SK-N-SH treated with all-trans-retinoic acid at 6 μM for 48 hours (cell line): ENCODE measurements at regions not wholly inside any gene's neighbourhood (a gene's known extent, or its start where the extent isn't known, plus 50 kb on each side); places are given as distances from the start of the nearest gene placed in this dataset.

Experiments
- ATAC-seq: fragments of 200-7000 bp; cut with Tn5 transposase; 3 replicates; pipeline ENCODE4 v1.9.1; 2020; ENCODE audit warnings: mild to moderate bottlenecking, moderate library complexity
- ARNTL ChIP-seq: fragments of 450-650 bp; formaldehyde crosslinking; IDR thresholded peaks from 2 replicates; pipeline ENCODE4 v1.5.0; 2020; ENCODE audit warnings: low read depth, mild to moderate bottlenecking, moderate library complexity, borderline replicate concordance
- BACH2 ChIP-seq: fragments of 250-450 bp; sonication (Bioruptor Pico); IDR thresholded peaks from 2 replicates; pipeline ENCODE4 v1.9.0; 2021; ENCODE audit warnings: mild to moderate bottlenecking, borderline replicate concordance
- CSDC2 ChIP-seq: fragments of 250-450 bp; sonication (Bioruptor Pico); IDR thresholded peaks from 2 replicates; pipeline ENCODE4 v1.5.0; 2020; ENCODE audit warnings: mild to moderate bottlenecking, moderate library complexity
- ESRRG ChIP-seq: fragments of 250-450 bp; sonication (Bioruptor Pico); IDR thresholded peaks from 2 replicates; pipeline ENCODE4 v1.6.1; 2021; ENCODE audit warnings: mild to moderate bottlenecking
- GLIS3 ChIP-seq: fragments of 250-450 bp; sonication (Bioruptor Pico); IDR thresholded peaks from 2 replicates; pipeline ENCODE4 v1.5.0; 2020; ENCODE audit warnings: mild to moderate bottlenecking, moderate library complexity
- ISL1 ChIP-seq: fragments of 250-450 bp; sonication (Bioruptor Pico); IDR thresholded peaks from 2 replicates; pipeline ENCODE4 v2.1.2; 2022; ENCODE audit warnings: mild to moderate bottlenecking, moderate library complexity
- OSR1 ChIP-seq: fragments of 250-450 bp; sonication (Bioruptor Pico); IDR thresholded peaks from 2 replicates; pipeline ENCODE4 v1.8.0; 2022; ENCODE audit warnings: moderate library complexity, mild to moderate bottlenecking, inconsistent platforms
- PATZ1 ChIP-seq: fragments of 250-450 bp; sonication (Bioruptor Pico); IDR thresholded peaks from 2 replicates; pipeline ENCODE4 v1.8.0; 2020; ENCODE audit warnings: mild to moderate bottlenecking, moderate library complexity, borderline replicate concordance
- PPARA ChIP-seq: fragments of 250-450 bp; sonication (Bioruptor Pico); IDR thresholded peaks from 2 replicates; pipeline ENCODE4 v1.5.0; 2020; ENCODE audit warnings: mild to moderate bottlenecking, borderline replicate concordance
- RARB ChIP-seq: fragments of 250-450 bp; sonication (Bioruptor Pico); IDR thresholded peaks from 2 replicates; pipeline ENCODE4 v1.8.0; 2021; ENCODE audit warnings: mild to moderate bottlenecking, moderate library complexity
- SNAI2 ChIP-seq: fragments of 250-450 bp; sonication (Bioruptor Pico); IDR thresholded peaks from 2 replicates; pipeline ENCODE4 v1.5.0; 2020; ENCODE audit warnings: mild to moderate bottlenecking, moderate library complexity
- TCF4 ChIP-seq: fragments of 250-450 bp; sonication (Bioruptor Pico); IDR thresholded peaks from 2 replicates; pipeline ENCODE4 v1.8.0; 2021; ENCODE audit warnings: mild to moderate bottlenecking, moderate library complexity, borderline replicate concordance
- TOX ChIP-seq: fragments of 250-450 bp; sonication (Bioruptor Pico); IDR thresholded peaks from 2 replicates; pipeline ENCODE4 v1.8.0; 2021; ENCODE audit warnings: mild to moderate bottlenecking, moderate library complexity, borderline replicate concordance
- ZC3H10 ChIP-seq: fragments of 250-450 bp; sonication (Bioruptor Pico); IDR thresholded peaks from 2 replicates; pipeline ENCODE4 v1.5.1; 2021; ENCODE audit warnings: mild to moderate bottlenecking, moderate library complexity
- ZFP3 ChIP-seq: fragments of 250-450 bp; sonication (Bioruptor Pico); IDR thresholded peaks from 2 replicates; pipeline ENCODE4 v1.5.0; 2020; ENCODE audit warnings: mild to moderate bottlenecking, moderate library complexity
- ZNF565 ChIP-seq: fragments of 450-650 bp; formaldehyde crosslinking; conservative IDR thresholded peaks from 2 replicates; pipeline ENCODE4 v1.5.0; 2020; ENCODE audit warnings: low read depth, mild to moderate bottlenecking, moderate library complexity
- ZNF70 ChIP-seq: fragments of 450-650 bp; formaldehyde crosslinking; IDR thresholded peaks from 2 replicates; pipeline ENCODE4 v1.5.0; 2020; ENCODE audit warnings: mild to moderate bottlenecking, moderate library complexity
- ZNF8 ChIP-seq: fragments of 450-650 bp; formaldehyde crosslinking; IDR thresholded peaks from 2 replicates; pipeline ENCODE4 v1.5.0; 2020; ENCODE audit warnings: mild to moderate bottlenecking, moderate library complexity
- TF ChIP-seq, protein P1 (sequence below): fragments of 250-450 bp; sonication (Bioruptor Pico); IDR thresholded peaks from 2 replicates; pipeline ENCODE4 v1.8.0; 2021; ENCODE audit warnings: low read depth, mild to moderate bottlenecking, moderate library complexity, borderline replicate concordance
- TF ChIP-seq, protein P2 (sequence below): fragments of 250-450 bp; sonication (Bioruptor Pico); IDR thresholded peaks from 2 replicates; pipeline ENCODE4 v1.5.0; 2020; ENCODE audit warnings: mild to moderate bottlenecking, moderate library complexity
- TF ChIP-seq, protein P3 (sequence below): fragments of 250-450 bp; sonication (Bioruptor Pico); IDR thresholded peaks from 2 replicates; pipeline ENCODE4 v1.5.1; 2020; ENCODE audit warnings: low read depth, mild to moderate bottlenecking, moderate library complexity
- TF ChIP-seq, protein P4 (sequence below): fragments of 250-450 bp; sonication (Bioruptor Pico); IDR thresholded peaks from 2 replicates; pipeline ENCODE4 v1.5.1; 2021; ENCODE audit warnings: mild to moderate bottlenecking, moderate library complexity

DNA sequence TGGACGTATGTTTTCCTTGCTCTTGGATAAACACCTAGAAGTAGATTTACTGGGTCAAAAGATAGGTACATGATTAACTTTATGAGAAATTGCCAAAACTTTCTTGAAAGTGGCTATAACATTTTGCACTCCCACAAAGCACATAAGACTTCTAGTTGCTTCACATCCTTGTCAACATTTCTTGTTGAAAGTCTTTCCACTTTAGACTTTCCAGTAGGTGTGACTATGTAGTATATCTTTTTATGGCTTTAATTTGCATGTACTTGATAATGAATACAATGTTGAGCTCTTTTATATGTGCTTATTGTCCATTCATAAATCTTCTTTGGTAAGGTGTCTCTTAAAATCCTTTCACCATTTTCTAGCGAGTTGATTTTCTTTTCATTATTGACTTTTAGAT, 241.2 kb upstream of the RPL38 start (continued):
- TF ChIP-seq, protein P1, sequence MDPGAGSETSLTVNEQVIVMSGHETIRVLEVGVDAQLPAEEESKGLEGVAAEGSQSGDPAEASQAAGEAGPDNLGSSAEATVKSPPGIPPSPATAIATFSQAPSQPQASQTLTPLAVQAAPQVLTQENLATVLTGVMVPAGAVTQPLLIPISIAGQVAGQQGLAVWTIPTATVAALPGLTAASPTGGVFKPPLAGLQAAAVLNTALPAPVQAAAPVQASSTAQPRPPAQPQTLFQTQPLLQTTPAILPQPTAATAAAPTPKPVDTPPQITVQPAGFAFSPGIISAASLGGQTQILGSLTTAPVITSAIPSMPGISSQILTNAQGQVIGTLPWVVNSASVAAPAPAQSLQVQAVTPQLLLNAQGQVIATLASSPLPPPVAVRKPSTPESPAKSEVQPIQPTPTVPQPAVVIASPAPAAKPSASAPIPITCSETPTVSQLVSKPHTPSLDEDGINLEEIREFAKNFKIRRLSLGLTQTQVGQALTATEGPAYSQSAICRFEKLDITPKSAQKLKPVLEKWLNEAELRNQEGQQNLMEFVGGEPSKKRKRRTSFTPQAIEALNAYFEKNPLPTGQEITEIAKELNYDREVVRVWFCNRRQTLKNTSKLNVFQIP: no peak
- TF ChIP-seq ZC3H10 (CRISPR knock-in tag) (no peak), ISL1 (no peak)

DNA sequence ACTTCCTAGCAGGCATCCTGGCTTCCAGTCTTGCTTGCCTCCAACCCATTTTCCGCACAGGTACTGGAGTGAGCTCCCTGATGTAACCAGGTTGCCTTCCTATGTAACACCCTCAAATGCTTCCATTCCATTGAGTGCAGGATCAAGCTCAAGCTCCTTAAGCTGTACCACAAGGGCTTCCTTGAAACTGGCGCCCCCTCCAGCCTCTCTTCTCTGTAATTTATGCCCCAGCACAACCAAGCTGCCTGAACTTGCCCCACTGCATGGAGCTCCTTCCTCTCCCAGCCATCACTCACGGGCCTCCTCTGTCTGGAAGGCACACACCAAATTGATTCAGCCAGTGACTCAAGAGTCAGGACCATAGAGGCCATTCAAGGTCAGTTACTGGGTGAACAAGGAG, 234.8 kb upstream of the RPL38 start:
- ATAC-seq: no peak
- TF ChIP-seq ZC3H10 (CRISPR knock-in tag) (no peak), ZNF8 (CRISPR knock-in tag) (no peak), ISL1 (no peak), TCF4 (CRISPR knock-in tag) (no peak), ESRRG (CRISPR knock-in tag) (no peak), ARNTL (CRISPR knock-in tag) (no peak), BACH2 (CRISPR knock-in tag) (no peak)

- ATAC-seq: no peak
- no peak for TF ChIP-seq PATZ1 (CRISPR knock-in tag)
- TF ChIP-seq SNAI2 (CRISPR knock-in tag): no peak
Observed at GRCh38 chr17:73969956-73970355, 233.5 kb upstream of the RPL38 start.

DNA sequence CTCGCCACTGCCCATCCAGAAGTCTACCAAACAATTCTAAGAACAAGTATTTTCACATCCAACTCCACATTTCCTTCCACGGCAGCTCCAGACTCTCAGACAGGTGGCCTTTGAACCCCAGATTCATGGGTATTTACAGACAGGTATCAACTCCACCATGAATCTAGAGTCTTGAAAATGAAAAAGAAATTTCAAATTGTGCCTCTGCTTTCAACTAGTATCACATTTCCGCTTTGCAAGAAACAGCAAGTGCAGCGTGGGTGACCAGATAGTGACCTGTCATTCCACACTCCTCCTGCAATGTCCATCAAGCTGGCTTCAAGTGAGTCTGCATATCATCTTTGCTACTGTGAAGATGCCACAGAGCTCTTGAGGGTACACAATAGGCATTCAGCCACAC, 232.4 kb upstream of the RPL38 start:
- ATAC-seq: no peak
- TF ChIP-seq, protein P2, sequence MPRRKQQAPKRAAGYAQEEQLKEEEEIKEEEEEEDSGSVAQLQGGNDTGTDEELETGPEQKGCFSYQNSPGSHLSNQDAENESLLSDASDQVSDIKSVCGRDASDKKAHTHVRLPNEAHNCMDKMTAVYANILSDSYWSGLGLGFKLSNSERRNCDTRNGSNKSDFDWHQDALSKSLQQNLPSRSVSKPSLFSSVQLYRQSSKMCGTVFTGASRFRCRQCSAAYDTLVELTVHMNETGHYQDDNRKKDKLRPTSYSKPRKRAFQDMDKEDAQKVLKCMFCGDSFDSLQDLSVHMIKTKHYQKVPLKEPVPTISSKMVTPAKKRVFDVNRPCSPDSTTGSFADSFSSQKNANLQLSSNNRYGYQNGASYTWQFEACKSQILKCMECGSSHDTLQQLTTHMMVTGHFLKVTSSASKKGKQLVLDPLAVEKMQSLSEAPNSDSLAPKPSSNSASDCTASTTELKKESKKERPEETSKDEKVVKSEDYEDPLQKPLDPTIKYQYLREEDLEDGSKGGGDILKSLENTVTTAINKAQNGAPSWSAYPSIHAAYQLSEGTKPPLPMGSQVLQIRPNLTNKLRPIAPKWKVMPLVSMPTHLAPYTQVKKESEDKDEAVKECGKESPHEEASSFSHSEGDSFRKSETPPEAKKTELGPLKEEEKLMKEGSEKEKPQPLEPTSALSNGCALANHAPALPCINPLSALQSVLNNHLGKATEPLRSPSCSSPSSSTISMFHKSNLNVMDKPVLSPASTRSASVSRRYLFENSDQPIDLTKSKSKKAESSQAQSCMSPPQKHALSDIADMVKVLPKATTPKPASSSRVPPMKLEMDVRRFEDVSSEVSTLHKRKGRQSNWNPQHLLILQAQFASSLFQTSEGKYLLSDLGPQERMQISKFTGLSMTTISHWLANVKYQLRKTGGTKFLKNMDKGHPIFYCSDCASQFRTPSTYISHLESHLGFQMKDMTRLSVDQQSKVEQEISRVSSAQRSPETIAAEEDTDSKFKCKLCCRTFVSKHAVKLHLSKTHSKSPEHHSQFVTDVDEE (CRISPR knock-in tag): no peak
- TF ChIP-seq BACH2 (CRISPR knock-in tag): no peak
- TF ChIP-seq OSR1 (CRISPR knock-in tag): no peak
- TF ChIP-seq, protein P3, sequence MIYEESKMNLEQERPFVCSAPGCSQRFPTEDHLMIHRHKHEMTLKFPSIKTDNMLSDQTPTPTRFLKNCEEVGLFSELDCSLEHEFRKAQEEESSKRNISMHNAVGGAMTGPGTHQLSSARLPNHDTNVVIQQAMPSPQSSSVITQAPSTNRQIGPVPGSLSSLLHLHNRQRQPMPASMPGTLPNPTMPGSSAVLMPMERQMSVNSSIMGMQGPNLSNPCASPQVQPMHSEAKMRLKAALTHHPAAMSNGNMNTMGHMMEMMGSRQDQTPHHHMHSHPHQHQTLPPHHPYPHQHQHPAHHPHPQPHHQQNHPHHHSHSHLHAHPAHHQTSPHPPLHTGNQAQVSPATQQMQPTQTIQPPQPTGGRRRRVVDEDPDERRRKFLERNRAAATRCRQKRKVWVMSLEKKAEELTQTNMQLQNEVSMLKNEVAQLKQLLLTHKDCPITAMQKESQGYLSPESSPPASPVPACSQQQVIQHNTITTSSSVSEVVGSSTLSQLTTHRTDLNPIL (CRISPR knock-in tag): no peak
- no peak for TF ChIP-seq ZNF565 (CRISPR knock-in tag)
- no peak for TF ChIP-seq ZNF70 (CRISPR knock-in tag)
- no peak for TF ChIP-seq TCF4 (CRISPR knock-in tag)
- TF ChIP-seq RARB (CRISPR knock-in tag): no peak
- no peak for TF ChIP-seq ZNF8 (CRISPR knock-in tag)

DNA sequence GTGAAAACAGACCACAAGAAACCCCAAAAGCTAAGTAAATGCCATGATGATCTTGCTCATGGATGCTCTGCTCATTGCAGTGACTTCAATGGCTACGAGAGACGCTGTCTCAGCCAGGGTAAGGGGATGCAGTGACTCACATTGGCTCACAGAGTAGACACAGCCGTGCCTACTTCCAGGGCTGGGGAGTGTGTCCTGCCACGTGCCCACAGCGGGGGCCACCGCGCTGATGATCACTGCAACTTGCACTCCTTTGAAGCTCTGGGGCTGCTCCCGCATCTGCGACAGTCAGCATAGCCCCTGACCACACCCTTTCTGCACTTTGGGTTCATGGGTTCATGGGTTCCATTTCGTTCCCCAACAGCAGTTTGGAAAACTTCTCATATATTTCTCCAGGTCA, 231.4 kb upstream of the RPL38 start:
- no peak for TF ChIP-seq ZNF8 (CRISPR knock-in tag)
- no peak for TF ChIP-seq ESRRG (CRISPR knock-in tag)
- TF ChIP-seq ISL1: no peak
- no peak for ATAC-seq

- no peak for ATAC-seq
- TF ChIP-seq CSDC2 (CRISPR knock-in tag) (no peak), GLIS3 (no peak), ISL1 (no peak), PPARA (CRISPR knock-in tag) (no peak), ZFP3 (no peak), ARNTL (CRISPR knock-in tag) (no peak), ZNF565 (CRISPR knock-in tag) (no peak), TOX (CRISPR knock-in tag) (no peak), RARB (CRISPR knock-in tag) (no peak)
- TF ChIP-seq, protein P1: no peak
- TF ChIP-seq, protein P4, sequence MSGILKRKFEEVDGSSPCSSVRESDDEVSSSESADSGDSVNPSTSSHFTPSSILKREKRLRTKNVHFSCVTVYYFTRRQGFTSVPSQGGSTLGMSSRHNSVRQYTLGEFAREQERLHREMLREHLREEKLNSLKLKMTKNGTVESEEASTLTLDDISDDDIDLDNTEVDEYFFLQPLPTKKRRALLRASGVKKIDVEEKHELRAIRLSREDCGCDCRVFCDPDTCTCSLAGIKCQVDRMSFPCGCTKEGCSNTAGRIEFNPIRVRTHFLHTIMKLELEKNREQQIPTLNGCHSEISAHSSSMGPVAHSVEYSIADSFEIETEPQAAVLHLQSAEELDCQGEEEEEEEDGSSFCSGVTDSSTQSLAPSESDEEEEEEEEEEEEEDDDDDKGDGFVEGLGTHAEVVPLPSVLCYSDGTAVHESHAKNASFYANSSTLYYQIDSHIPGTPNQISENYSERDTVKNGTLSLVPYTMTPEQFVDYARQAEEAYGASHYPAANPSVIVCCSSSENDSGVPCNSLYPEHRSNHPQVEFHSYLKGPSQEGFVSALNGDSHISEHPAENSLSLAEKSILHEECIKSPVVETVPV: no peak
Observed at GRCh38 chr17:73972901-73973300, 230.6 kb upstream of the RPL38 start.
